GM21529 (cell line): ENCODE measurements at regions not wholly inside any gene's neighbourhood (a gene's known extent, or its start where the extent isn't known, plus 50 kb on each side); places are given as distances from the start of the nearest gene placed in this dataset.
"Not testable (repeated sequence)": the region's sequence is repeated elsewhere in the genome, so short reads cannot be mapped to it uniquely, and the experiment has no call there.

Experiments
- ATAC-seq: cut with Tn5 transposase; IDR thresholded peaks from one replicate; pipeline ENCODE4 v1.9.1; 2021; ENCODE audit not compliant: unreplicated experiment

DNA sequence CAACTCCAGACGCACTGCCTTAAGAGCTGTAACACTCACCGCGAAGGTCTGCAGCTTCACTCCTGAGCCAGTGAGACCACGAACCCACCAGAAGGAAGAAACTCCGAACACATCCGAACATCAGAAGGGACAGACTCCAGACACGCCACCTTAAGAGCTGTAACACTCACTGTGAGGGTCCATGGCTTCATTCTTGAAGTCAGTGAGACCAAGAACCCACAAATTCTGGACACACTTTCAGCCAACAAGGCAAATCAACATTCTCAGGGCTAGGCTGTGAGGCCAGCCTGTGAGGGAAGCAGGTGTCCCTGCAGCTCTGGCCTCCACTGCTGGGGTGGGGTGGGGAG is 275.3 kb downstream of the ADGRD1 start:
- ATAC-seq: not testable (repeated sequence)

DNA sequence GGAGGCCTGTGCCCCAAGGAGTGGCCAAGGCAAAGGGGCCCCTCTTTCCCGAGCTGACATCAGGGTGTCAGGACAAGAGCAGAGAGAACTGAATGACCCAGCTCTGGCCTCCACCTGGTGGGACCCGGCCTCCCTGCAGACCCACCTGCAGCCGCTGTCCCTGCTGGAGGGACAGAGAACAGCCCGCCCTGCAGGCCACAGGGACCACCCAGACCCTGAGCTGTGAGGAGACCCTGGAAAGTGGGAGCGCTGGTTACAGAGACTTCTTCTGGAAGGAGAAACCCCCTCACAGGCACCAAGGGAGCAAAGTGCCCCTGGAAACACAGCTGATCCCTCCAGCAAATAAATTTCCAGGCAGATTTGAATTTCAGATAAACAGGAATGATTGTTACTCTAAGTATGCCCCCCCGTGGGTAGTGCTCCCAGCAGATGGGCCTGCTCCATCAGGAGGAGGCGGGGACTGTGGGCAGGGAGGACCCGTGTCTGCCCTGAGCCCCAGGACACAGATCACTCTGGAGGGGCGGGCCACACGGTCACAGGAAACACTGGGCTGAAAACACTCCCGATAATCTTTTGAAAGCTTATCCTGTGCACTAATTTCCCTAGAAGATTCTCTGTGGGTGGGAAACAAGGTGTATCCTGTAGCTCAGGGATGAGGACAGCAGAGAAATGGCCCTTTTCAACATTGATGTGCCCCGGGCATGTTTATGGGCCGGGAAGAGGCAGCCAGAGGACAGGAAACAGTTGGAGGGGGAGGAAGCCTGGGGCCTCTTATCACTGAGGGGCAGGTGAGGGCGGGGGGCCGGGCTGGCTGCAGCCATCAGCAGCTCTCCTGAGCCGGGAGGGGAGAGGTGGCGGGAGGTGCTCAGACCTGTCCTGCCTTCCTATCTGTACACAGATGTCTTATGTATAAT is 276.0 kb downstream of the ADGRD1 start:
- ATAC-seq: no peak

DNA sequence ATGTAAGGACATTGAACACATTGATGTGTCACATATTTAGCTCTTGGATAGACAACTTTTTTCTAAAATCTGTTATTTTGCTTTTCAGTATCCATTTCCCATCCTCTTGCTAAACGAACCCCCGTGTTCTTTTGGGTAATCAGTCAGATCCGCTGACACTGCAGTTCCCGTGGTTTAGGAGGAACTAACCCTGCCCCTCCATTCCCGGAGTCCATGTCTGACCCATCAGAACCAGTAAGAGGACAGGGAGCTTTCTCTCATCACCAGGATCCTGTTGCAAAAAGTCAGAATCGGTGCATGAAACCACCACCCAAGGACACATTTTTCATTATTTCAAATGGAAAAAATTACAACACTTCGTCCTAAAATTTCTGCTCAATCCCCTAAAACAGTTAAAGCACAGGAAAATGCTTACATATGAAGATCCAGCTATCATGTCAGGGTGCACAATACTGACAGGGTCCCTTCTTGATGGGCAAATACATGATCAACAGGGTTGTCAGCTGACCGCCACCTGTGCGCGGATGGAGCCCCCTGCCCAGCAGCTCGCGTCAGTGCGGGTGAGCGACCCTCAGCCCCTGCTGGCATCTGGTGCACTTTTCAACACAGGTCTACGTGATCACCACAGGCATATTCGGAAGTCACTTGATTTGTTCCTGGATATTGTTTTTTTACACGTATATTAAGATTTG is 276.8 kb downstream of the ADGRD1 start:
- ATAC-seq: no peak

DNA sequence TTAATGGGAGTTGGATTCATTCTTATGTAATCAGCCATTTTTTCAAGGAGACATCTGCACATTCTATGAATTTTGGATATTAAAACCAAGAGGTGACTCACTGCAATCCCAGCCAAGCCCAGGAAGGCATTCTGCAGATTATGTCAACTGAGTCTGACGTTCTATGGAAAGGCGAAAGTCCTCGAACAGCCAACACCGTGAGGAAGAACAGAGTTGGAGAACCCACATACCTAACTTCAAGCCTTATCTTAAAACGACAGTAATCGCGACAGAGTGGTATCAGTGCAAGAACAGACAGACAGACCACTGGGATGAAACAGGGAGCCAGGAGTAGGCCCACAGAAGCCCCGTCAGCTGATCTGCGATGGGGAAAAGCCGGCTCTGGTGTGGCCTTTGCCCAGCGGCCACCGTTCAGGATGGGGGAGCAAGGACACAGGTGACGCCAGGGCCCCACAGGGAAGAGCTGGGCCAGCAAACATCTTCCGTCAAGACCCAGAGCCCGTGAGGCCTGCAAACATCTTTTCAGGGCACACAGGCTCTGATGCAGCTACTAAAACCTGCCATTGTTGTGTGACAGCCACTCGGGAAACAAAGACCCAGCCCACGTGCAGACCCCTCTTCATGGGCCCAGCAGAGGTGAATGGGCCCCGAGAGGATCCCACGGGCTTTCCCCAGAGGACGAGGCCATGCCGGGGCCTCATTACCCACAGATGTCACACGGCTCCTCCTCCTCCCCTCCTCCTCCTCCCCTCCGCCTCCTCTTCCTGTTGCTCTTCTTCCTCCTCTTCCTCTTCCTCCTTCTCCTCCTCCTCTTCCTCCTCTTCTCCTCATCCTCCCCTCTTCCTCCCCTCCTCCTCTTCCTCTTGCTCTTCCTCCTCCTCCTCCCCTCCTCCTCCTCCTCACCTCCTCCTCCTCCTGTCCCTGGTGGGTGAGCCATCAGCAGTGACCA is 277.6 kb downstream of the ADGRD1 start:
- ATAC-seq: no peak

DNA sequence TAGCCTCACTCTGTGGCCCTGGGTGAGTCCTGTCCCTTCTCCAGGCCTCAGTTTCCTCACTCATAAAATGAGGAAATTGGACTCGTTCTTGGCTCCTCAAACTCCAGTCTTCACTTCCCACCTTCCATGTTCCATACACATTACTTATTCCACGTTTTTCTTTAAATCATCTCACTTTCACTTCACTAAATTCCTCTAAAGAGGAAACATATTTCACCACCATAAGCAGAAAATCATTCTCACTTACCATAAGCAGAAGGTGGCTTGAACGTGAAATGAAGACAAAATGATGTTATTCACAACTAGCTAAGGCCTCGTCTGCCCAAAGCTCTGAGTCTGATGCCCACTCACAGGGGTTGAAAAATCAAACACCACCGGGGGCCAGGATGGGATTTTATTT is 278.3 kb downstream of the ADGRD1 start:
- no peak for ATAC-seq

DNA sequence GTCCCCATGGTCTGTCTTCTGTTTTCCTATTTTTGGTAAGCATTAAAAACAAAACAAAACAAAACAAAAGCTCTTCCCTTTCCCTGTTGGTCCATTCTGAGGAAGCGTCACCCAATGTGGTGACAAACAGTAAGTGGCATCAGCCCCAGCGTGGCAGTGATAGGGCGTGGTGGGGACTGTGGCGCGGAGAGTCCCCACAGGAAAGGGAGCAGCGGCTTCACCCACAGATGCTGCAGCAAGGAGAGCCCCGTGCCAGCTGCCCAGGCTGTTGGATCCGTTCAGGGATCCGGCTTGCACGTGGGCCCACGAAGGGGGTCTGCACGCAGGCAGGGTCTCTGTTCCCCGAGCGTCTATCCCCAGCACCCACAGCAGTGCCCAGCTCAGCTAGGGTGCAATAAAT is 279.2 kb downstream of the ADGRD1 start:
- ATAC-seq: not testable (repeated sequence)

DNA sequence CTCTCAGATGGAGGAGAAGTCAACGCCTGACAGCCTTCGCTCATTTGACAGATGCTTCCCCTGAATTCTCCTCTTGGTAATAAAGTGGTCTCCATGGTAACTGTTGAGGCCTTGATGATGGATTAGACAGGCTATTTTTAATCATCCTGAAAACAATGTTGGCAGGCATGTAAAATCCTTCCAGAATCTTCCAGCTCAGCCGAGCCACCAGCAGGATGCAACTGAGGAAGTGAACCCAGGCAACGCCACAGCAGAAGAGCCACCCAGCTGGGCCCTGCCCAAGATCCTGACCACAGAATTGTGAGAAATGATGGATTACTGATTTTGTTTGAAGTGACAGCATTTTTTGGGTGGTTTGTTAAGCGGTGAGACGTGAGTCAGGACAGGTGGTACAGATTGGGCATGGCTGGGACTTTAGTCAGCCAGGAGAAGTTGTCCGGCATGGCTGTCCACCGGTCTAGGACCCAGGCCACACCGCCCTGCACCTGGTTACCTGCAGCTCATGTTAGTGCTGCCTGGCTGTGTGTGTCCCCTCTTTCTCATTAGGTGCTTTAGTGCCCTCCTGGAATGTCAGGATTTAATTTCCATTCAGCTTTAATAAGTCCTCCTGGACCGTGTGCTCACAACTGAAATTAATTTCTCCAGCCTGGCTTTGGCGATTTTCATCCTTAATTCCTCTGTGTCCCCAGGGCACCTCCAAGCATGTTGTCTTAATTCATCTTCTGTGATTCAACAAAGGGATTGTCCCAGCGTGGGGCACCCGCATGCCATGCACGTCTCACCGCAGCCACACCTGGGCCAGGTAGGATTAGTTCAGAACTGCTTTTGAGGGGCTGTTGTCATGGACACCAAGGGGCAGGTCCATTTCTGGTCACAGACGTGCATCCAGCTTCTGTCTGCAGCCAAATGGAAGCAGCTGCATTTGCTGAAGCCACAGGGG is 280.4 kb downstream of the ADGRD1 start:
- ATAC-seq: not testable (repeated sequence)

DNA sequence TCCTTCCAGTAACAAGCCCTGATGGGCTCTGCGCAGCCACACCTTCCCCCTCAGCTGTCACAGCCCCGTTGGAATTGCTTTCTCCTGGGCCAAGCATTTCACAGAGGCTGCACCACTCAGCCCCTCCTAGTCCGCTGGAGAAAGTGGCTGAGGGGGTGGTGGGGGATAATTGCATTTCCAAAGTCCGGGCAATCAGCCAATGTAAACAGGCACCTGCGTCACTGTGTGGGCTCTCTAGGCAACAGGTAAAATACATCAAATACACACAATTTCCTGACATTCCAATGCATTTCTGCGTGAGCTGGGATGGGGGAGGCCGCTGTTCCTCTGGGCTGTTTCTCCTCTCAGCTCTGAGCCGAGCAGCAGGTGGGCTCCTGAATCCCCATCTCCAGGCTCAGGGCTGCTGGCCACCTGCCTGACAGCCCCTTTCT is 281.1 kb downstream of the ADGRD1 start:
- not testable (repeated sequence) for ATAC-seq

DNA sequence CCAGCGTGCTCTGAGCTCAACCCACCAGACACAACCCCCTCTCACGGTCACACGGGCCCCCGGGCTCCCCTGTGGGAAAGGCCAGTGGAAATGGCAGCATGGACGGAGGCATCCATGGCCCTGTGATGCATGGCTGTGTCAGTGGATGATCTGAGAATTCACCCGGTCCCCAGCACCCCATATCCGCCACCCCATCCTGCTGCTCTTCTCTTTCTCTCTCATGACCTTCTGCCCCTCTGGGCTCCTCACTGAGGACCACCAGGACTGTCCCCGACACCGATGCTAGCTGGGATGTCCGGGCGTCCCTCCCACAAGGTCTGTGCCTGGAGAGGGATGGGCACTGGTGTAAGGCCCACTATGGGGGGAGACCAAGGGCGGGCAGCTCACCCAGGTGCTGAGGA is 282.2 kb downstream of the ADGRD1 start:
- no peak for ATAC-seq

DNA sequence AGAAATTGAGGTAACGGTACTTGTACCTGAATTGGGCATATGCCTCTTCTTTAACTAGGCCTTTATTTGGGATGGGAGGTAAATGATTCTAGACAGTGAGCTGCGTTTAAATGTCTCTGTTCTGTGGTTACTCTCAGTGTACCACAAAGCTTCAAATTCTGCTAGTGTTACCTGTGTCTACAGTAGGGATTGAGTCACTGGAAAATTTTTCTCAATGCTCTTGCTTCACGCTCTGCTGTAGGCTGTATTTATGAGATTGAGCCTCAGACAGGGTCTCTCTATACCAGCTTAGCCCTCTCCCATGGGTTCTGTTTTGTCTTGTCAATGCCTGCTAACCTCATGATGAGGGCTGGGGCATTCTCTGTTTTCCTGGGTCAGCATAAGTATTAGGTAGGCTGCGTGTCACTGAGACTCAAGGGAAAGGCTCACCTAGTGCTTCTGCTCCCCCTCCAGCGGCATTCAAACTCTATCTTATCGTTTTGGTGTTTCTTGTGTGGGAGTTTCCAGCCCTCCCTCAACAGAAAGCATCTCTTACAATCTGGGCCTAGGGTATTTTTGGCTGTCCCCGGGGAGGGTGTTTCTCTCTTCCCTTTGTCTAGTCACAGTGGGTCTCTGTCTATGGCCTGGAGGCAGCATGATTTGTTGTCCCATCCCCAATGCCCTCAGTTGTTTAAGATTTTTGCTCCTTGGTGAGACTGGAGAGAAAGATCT is 285.8 kb downstream of the ADGRD1 start:
- peak; percentile 70 for ATAC-seq

DNA sequence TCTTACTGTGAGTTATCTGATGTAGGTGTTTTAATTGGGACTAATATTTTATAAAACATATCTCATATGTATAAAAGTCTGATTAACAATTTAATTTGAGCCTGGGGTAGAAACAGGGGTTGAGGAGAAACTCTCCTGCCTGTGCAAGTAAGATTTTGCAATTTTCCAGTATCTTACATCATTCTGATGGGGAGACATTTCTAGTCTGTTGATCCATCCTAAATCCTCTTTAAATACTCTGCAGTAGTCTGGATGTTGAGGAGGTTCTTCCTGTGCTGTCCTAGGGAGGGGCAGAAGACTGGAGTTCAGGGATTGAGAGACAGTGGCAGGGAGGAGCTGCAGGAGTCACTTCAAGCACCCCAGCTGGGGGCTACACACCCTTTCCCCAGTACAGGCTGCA is 287.8 kb downstream of the ADGRD1 start:
- no peak for ATAC-seq

DNA sequence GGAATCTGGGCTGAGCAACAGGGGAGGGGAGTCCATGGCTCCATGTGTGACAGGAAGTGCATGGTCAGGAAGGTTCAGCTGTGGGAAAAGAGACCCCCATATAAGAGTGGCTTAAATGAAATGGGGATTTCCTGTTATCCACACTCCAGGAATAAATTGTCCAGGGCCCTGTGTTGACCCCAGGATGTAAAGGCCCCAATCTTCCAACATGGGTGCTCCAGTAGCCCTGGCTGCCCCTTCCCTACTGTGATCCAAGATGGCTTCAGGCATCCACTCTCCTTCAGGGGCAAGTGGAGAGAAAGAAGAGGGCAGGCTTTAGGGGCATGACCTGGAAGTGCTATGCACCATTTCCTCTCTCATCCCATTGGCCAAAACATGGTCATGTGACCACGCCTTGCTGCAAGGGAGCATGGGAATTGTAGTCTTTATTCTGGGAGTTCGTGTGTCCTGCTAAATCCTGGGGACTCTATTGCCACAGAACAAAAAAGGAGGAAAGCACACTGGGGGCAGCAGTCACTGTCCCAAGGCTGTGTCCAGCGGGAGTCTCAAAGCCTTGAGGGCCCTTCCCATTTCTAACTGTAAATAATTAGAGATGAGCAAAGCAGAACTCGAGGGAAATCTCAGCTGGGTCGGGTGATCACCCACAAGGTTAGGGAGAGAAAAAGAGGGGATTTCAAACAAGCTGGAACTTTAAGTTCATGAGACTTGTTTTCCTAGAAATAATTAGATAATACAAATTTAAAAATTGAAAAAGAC is 289.2 kb downstream of the ADGRD1 start:
- ATAC-seq: no peak

DNA sequence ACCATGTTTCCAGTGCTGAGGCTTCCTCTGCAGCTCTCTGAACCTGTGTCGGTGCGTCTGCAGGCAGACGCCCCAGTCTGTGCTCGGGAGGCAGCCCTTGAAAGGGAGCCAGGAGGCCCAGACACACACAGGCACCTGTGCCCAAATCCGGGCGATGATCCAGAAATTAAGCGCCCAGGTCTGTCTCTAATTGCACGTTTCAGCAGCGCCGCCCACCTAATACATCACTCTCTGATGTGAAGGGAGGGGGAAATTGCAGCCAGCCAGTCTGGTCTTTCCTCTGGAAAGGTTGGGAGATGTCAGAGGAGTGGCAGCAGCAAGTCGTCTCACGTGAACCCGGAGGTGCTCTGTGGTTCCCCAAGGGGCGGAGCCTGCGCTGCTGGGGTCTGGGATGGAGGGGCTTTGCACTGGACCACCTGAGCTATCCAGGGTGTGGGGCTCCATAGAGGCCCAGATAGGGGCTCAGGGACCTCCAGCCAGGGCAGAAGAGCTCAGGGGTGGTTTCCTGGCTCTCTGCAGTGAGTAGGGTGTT is 290.5 kb downstream of the ADGRD1 start:
- ATAC-seq: not testable (repeated sequence)

DNA sequence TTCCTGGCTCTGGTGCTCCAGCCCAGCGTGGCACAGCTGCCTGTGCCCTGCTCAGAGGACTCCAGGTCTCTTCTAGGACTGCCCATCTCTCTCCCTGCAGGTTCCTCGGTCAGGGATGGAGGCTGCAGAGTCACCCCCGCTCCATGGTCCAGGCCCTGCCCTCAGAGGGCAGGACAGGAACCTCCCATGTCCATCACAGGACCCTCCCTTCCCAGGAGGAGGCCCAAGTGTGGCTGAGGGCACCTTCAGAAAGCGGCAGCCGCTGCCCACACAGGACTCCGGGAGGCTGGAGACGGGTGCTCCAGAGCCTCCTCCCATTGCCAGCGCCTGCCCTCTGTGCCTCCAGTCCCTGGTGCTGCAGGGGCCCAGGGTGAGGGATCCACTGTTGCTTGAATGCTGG is 291.5 kb downstream of the ADGRD1 start:
- not testable (repeated sequence) for ATAC-seq

DNA sequence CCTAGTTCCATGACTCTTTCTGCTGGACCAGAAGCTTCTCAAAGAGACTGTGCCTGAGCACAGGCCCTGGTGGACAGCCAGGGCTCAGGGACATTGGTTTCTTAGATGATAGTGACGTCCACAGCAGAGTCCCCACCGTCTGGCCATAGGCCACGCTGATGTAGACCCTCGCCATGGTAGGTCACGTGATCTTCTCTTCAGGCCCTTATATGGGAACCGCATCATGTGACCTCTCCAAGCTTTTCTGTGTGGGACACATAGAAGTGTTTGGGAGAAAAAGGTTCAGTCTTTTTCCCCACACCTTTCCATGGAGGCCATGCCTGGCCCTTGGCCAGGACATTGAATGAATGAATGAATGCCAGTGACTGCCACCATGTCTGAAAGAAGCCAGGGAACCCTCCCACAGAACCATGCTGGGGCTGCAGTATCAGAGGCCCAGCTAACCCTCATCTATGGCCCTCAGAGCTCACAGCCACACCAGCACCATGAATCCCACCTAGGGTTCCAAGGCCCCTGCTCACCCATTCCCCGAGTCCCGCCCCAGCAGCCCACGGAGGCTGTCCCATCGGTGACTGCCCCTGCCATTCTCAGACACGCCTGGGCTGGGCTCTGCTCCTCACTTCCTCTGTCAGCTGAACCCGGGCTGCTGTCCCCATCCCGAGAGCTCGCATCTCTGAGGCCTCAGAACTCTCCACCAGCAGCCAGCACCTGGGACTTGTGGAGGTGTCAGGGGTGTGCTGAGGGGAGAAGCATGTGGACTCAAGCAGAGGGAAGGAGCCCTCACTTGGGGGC is 292.1 kb downstream of the ADGRD1 start:
- ATAC-seq: no peak

DNA sequence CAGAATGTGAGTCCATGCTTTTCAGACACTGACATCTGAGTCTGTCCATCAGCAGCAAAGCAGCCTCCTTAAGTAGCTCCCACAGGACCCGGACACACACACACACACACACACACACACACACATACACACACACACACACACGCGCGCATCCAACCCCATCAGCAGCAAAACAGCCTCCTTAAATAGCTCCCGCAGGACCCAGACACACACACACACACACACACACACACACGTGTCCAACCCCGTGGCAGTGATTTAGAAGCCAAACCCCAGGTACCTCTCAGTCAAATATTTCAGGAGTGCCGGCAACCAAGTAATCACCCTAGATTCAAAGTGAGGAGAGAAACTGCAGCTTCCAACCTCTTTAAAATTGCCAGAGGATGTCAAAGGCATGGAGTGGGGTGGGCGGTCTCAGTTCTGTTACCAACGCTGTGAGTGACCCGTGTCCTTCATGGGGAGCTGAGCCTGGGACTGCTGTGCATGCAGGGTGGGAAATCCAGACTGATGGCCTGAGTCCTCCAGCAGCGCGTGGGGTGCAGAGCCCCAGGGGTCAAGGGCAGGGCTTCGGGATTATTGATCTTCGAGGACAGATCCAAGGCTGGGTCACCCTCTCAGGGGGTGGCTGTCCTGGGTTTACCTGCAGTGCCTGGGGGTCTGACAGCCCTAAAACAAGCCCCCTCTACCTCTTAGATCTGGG is 293.5 kb downstream of the ADGRD1 start:
- not testable (repeated sequence) for ATAC-seq

DNA sequence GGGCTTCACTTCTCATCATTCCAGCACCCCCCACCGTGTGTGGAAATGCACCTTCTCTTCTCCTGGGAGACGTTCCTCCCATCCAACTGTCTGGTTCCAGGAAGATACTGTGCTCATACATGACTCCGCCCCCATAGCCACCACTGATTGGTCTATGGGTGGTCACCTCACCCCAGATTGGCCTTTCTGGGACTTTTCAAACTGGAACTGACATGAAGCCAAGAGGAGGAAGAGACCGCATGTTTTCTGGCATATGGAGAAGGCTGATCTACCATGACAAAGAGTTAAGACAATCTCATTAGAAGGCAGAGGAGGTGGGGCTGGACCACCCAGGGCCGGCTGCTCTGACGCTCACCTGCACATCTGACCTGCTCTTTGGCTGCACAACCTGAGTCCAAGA is 294.2 kb downstream of the ADGRD1 start:
- not testable (repeated sequence) for ATAC-seq
